Left ventricle myocardium inferior (tissue), 1 donor: ENCODE measurements at regions not wholly inside any gene's neighbourhood (a gene's known extent, or its start where the extent isn't known, plus 50 kb on each side); places are given as distances from the start of the nearest gene placed in this dataset.
"Not testable (repeated sequence)": the region's sequence is repeated elsewhere in the genome, so short reads cannot be mapped to it uniquely, and the experiment has no call there.

Experiments used
- DNase-seq: peaks from one replicate; pipeline ENCODE4 v3.0.0-alpha.2; 2020
- H3K27ac ChIP-seq: fragments of 200-600 bp; replicated peaks from 2 replicates; pipeline ENCODE4 v1.8.0; 2021
- H3K27me3 ChIP-seq: fragments of 200-600 bp; 2 replicates; pipeline ENCODE4 v1.8.0; 2021; ENCODE audit warnings: low read depth
- H3K36me3 ChIP-seq: fragments of 200-600 bp; 2 replicates; pipeline ENCODE4 v1.8.0; 2021
- H3K4me1 ChIP-seq: fragments of 200-600 bp; 2 replicates; pipeline ENCODE4 v1.8.0; 2021
- H3K4me3 ChIP-seq: fragments of 200-600 bp; 2 replicates; pipeline ENCODE4 v1.8.0; 2021; ENCODE audit warnings: mild to moderate bottlenecking, moderate library complexity
- H3K9me3 ChIP-seq: fragments of 200-600 bp; replicated peaks from 2 replicates; pipeline ENCODE4 v1.8.0; 2021
- CTCF ChIP-seq: fragments of 200-600 bp; IDR thresholded peaks from 2 replicates; pipeline ENCODE4 v1.8.0; 2021; ENCODE audit warnings: antibody characterized with exemption, mild to moderate bottlenecking, borderline replicate concordance
- intact Hi-C: fragments of 100-400 bp; cut with micrococcal nuclease; formaldehyde crosslinking; loops from one replicate; pipeline ENCODE4 v1.11.0; 2022
- donor health status: DM: no; HTN: yes; CAD: no; lungs with severe emphysema.

GRCh38 chr18:76042511-76042910 is 452.5 kb downstream of the ZNF516 start:
- peaks cover 3% of the 10 kb centered on the region for H3K27me3 ChIP-seq
- no peak overlapping the region for H3K27ac ChIP-seq
- DNase-seq, result no peak
- no peaks in the 10 kb centered on the region for H3K4me1 ChIP-seq
- intact Hi-C loops, result no loop called here
- H3K36me3 ChIP-seq, result no peaks in the 10 kb centered on the region
- no peak for TF ChIP-seq CTCF
- H3K9me3 ChIP-seq, result no peaks in the 10 kb centered on the region
- H3K4me3 ChIP-seq, result no peak overlapping the region

GRCh38 chr18:76018210-76018609 is 476.8 kb downstream of the ZNF516 start:
- no peak for TF ChIP-seq CTCF
- no peaks in the 10 kb centered on the region for H3K36me3 ChIP-seq
- no peak overlapping the region for H3K27ac ChIP-seq
- no peak overlapping the region for H3K4me3 ChIP-seq
- intact Hi-C loops, result no loop called here
- peaks cover 16% of the 10 kb centered on the region for H3K9me3 ChIP-seq
- DNase-seq, result no peak
- H3K4me1 ChIP-seq, result no peaks in the 10 kb centered on the region
- H3K27me3 ChIP-seq, result no peaks in the 10 kb centered on the region

DNA sequence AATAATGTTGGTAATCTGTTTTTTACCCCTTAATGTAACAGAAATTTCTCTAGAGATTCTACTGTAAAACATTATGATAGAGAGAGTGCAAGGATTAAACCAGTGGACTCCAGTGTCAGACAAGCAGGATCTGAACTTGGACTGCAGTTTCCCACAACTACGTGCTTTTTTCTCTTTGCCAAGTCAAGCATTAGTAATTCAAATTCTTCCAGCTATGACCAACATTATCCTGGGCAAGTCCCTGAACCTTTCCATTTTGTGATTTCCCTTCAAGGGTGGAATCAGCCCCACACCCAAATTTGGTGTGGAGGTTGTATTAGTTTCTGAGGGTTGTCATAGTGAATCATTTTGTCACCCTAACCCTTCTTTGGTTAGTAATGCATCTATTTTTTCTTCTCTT is 482.0 kb downstream of the ZNF516 start:
- Histone ChIP-seq H3K27me3 (no peaks in the 10 kb centered on the region), H3K9me3 (peaks cover 10% of the 10 kb centered on the region), H3K36me3 (no peaks in the 10 kb centered on the region), H3K4me3 (no peak overlapping the region), H3K27ac (no peak overlapping the region), H3K4me1 (no peaks in the 10 kb centered on the region)
- no peak for DNase-seq
- no peak for TF ChIP-seq CTCF
- intact Hi-C loops, result no loop called here

DNA sequence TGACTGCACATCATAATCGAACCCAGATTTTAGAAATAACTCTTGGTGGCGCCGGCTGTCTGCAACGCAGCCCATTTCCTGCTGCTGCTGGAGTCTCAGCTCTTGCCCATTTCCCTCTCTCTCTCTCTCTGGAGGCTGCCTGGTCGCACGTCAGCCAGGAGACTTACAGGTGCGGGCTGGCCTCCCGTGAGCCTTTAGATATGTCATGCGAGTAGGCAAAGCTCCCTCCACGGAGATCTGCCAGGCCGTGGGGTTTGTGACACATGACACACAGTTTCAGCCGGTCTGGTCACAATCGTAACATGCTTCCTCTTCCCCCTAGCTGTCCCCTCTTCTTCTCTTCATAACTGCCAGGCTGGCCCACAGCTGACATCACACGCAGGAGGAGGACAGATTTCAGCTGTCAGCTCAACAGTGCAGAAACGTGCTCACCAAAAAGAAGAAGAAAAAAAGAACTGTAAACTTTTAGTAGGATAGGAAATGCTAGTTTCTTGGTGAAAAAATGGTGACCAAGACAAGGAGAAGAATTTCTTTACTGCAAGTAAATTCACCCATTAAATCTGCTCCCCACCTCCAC is 489.3 kb downstream of the ZNF516 start:
- no peak overlapping the region for H3K4me3 ChIP-seq
- intact Hi-C loops, result no loop called here
- no peaks in the 10 kb centered on the region for H3K9me3 ChIP-seq
- no peaks in the 10 kb centered on the region for H3K4me1 ChIP-seq
- no peak for DNase-seq
- H3K27ac ChIP-seq, result no peak overlapping the region
- no peaks in the 10 kb centered on the region for H3K36me3 ChIP-seq
- TF ChIP-seq CTCF, result no peak
- no peaks in the 10 kb centered on the region for H3K27me3 ChIP-seq

DNA sequence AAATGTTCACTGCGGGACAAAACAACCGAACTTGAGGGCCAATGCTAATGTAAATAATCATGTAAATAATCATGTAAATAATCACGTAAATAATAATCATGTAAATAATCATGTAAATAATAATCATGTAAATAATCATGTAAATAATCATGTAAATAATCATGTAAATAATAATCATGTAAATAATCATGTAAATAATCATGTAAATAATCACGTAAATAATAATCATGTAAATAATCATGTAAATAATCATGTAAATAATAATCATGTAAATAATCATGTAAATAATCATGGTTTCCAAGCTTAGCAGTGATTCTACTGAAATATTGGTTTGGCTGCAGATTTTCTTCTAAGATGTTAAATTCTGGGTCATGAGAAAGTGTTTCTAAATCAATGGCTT is 507.1 kb downstream of the ZNF516 start:
- H3K36me3 ChIP-seq, H3K4me1 ChIP-seq, H3K27me3 ChIP-seq, intact Hi-C loops, H3K4me3 ChIP-seq, H3K9me3 ChIP-seq, H3K27ac ChIP-seq, DNase-seq: not testable (repeated sequence)

DNA sequence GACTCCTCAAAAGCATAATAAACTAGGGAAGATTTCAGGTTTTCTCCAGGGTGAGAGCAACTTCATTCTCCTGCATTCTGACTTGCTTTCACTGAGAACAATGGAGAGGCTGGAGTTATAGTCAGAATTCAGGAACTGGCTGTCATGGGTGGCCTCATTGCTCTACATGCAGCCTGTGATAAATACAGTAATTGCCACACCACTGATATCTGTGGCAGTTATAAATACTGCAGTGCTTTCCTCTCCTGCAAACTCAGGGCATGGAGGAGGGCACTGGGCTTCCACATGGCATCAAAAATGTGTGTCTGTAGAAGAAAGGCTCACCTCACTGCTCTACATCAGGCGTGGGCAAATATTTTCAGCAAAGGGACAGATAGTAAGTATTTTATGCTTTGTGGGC is 510.2 kb downstream of the ZNF516 start:
- Histone ChIP-seq H3K4me3 (no peak overlapping the region), H3K27me3 (no peaks in the 10 kb centered on the region), H3K9me3 (no peaks in the 10 kb centered on the region), H3K36me3 (no peaks in the 10 kb centered on the region), H3K4me1 (peaks cover 7% of the 10 kb centered on the region), H3K27ac (no peak overlapping the region)
- DNase-seq, result no peak
- no peak for TF ChIP-seq CTCF
- intact Hi-C loops, result no loop called here
